SIG-M5 treated with dmso at 0.1 percent for 504 hours (cell line): ENCODE measurements at regions not wholly inside any gene's neighbourhood (a gene's known extent, or its start where the extent isn't known, plus 50 kb on each side); places are given as distances from the start of the nearest gene placed in this dataset.

ENCODE experiments used
- DNase-seq: peaks from one replicate; lab custom pipeline; 2025; ENCODE audit not compliant: unreplicated experiment; lab: John Stamatoyannopoulos, UW

DNA sequence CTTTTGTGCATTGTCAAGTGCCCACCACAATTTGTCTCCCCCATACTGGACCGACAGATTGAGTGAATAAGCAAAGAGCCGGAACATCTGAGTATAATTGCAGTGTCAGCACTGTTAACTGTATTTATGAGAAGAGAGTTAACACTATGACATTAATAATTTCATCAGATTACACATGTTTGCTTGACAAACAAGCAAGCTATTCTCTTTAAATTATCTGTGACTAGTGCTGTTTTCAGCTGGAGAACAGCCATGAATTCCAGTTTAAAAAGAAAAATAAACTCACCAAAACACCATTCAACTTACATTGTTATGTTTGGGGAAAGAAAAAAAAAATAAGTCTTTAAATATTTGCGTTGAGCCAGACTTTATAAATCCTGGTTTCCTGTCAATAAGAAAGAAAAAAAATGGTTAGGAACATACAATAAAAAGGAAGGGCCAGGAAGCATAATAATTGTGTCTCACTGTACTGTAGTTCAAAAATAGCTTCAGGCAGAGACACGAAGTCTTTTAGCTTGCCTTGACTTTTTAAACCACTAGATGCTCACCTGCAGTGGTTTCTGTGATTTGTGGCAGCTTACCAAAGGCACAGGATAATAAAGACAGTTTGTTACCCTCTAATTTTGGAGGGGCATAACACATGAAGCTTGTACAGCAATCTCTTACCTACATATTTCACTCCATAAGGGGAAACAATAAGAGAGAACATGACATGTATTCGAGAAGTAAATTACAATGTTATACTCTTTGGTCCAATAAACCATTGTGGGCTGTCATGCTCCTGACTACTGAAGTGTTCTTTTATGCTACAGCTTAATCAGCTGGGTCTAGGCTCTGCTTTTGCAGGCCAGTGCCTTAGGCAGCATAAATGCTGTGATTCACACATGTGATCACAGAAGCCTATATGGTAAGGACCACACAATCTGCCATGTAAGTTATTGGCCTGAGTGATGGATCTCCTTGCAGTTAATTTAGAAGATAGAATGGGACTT is 302.0 kb upstream of the ADGRL2 start:
- no peak for DNase-seq

DNA sequence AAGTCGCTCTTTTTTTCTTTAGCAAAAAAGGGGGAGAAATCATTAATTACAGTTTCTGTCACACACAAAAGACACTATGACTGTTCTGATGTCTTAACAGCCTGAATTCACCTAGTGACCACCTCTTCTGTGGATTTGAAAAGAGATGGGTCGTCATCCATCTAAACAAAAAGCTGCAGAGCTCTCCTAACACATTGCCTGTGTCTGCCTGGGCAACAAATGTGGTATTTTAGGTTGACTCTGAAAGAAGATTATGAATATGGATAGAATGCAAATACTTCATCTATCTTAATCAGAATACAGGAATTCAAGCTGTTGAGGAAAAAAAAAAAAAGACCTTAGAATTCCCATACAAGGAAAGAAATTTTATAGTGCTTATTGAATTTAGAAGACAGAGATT is 304.4 kb upstream of the ADGRL2 start:
- no peak for DNase-seq

DNA sequence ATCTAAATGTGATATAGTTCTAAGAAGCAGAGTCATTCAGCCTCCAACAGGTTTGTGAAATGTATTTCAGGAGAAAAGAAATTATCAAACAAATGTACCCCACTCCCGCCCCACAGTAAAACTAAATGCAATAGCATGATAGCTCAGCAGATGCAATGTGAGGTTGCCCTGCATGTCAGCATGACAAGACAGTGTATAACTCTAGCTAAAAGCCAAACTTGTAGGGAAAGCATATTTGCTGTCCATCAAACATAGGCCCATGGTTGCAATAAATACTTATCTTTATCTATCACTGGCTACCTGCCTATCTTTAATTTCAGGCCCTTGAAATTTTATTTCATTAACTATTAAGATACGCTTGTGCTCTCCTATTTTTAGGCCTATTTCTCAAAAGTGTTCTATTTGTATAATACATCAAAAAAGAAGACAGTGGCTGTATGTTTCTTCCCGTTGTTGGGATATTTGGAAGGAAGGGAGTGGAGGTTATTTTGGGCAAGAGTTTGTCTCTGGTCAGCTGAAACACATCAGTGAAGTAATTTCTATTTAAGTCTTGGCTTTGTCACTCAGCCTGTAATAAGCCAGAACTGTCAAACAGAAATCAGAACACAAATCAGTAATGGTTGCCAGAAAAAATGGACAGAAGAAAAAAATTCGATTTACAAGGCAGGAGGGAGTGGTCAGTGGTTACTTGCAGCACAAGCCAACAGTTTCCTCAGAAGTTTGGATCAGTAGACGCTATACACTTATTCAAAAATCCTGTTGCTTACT is 307.4 kb upstream of the ADGRL2 start:
- no peak for DNase-seq

DNA sequence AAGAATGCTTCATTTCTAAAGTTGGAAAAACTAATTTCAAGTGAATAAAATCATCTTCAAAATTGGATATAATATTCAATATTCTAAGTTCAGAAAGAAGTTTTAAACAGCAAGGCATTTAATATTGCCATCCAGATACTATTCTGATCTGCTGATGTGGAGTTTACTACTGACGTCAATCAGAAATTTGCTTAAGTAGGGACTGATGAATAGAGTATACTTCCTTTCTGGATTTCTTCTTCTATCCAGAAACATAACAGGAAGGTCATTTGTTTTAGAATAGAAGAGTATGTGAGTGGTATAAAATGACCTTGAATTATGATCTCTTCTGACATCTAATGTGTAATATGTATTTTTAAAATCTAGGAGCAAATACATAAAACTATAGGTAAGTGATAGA is 308.1 kb upstream of the ADGRL2 start:
- no peak for DNase-seq

DNA sequence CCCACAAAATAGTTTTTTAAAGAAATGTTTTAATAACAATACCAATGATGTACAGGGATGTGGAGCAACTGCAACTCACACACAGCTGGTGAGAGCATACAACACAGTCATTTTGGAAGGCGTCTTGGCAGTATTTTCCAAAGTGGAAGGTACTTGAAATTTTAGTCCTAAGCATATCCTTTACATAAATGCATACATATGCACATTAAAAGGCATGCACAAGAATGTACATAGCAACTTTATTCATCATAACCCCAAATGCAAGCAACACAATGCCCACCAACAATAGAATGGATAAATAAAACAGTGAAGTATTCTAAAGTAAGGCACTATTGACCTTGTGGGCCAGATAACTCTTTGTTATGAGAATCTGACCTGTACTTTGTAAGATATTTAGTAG is 310.1 kb upstream of the ADGRL2 start:
- DNase-seq, result no peak

DNA sequence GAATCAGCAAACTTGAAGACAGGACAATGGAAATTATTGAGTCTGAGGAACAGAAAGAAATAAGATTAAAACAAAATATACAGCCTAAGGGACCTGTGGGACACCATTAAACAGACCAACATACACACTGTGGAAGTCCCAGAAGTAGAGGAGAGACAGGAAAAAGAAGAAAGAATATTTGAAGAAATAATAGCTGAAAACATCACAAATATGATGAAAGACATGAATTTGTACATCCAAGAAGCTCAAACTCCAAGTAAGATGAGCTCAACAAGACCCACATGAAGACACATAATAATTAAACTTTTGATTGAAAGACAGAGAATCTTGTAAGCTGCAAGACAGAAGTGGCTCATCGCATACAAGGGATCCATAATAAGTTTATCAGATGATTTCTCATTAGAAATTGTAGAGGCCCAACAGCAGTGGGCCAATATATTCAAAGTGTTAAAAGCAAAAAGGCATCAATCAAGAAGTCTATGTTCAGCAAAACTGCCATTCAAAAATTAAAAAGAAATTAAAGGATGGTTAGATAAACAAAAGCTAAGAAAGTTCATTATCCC is 311.3 kb upstream of the ADGRL2 start:
- no peak for DNase-seq

DNA sequence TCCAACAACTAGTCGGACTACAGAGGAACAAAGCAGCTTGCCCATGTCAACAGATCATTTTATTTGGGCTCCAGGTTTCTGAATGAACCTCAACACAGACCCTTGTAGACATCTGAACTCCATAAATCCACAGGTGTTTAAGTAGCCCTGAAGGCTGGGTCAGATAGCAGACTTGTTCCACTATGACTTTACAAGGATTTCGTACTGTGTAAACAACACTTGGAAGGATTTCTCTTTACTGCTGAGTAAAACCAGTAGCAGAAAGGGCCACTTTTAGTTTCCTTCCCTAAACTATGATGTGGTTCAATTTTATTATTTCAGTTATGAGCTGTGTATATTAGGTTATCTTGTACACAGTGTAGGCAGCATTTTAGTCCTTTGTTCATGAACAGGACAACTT is 316.4 kb upstream of the ADGRL2 start:
- no peak for DNase-seq

DNA sequence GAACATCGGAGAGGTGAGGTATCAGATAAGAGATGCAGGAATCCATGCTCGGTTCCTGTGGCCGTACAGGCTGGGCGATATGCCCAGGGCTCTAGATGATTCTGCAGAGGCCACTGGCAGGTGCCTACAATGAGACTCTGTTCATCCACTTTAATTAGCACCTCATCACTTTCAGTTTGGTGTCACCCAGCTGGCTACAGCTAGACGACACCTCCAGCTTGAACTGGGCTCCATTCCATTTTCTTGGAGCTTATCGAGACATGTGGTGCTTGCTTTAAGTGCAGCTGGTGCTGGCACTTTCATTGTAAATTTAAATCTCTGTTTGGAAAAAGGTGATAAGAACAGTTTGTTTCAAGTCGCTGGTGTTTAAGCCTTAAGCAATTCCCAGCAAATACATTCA is 322.5 kb upstream of the ADGRL2 start:
- no peak for DNase-seq

DNA sequence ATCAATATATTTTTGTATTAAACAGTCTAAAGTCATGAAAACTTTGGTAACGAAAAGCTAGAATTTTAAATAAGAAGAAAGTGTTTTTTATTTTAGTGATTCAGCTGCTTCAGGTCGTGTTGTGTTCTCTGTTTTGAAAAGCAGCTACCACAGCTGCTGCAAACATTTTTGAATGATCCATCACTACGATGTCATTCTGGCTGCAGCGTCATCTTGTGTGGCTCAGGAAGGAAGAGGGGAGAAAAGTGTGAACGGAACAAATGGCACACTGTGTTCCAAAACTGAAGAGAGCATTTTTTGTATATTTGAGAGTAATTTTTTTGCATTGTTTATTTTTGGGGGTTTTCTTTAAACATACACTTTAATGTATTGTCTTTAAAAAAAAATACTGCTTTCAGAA is 323.0 kb upstream of the ADGRL2 start:
- DNase-seq, result no peak

DNA sequence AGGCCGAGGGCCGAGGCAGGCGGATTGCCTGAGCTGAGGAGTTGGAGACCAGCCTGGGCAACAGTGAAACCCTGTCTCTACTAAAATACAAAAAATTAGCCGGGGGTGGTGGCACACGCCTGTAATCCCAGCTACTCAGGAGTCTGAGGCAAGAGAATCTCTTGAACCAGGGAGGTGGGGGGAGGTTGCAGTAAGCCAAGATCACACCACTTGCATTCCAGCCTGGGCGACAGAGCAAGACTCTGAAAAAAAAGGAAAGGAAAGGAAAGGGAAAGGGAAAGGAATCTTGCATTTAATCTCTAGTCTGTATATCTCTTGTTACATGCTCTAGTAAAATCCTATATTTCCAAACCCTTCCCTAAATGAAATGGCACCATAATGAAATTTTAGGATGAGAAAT is 328.3 kb upstream of the ADGRL2 start:
- DNase-seq, result no peak

DNA sequence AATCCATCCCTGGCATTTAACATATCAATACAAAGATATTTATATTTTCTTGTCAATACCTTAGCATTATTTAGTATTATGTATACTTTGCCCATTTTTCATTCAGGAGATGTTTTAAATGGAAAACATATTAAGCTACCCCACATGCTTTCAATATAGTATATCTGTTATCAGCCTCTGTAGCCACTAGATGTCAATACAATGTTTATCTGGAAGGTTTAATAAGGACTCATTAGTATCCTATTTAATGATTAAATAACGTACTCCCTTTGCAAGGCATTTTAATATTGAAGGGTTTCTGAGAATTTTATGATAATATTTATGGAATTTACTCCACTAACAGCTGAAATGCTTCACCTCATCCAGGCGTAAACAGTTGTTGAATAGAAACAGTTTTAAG is 329.5 kb upstream of the ADGRL2 start:
- no peak for DNase-seq

DNA sequence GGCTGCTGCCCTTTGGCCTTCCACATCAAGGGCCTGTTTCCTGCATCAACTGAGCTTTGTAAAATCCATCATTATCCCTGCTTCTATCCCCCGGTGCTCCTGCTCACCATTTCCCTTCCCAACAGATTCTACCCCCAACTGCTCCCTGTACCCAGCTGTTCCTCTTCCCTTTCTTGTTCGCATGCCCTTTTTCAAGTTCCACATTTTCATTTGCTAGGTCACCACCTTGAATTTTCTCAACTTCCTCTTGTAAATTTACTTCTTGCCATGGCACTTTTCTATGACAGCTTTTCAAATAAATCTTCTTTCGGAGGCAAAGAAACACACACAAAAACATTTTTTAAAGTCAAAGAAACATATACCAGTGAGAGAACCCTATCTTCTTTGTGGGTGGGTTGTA is 330.5 kb upstream of the ADGRL2 start:
- no peak for DNase-seq

DNA sequence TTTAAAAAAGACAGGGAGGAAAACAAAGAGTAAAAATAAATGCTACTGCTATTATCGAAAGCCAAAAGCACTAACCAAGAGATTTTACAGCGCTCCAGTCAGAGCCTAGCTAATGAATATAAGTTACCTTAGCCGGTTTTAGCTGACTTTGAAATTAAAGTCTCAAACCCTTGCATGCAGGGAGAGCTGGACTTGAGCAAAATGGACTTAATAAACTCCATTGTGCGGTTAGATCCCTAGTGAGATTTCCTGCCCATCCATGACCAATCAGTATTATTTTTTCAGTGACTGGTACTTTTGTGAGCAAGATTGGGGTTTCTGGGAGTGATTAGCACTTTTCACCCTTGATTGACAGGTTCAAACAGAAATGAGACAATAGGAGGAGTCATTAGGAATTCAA is 333.4 kb upstream of the ADGRL2 start:
- no peak for DNase-seq

DNA sequence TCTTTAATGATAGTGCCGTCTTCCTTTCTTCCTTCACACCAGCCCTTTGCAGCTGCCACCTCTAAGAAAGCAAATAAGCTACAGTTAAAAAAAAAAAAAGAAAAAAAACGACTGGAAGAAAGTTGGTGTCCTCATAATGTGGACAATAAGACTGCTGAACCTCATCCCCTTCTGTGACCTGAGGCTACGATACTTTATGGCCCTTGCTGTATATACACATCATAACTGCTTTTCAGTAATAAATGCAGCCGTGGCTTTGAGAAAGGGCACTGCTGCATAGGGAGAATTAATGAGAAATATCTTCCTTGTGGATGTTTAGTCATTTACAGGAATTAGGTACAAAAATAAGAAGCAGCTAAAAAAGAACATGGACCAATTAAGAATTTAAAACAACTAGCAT is 333.8 kb upstream of the ADGRL2 start:
- DNase-seq, result no peak

DNA sequence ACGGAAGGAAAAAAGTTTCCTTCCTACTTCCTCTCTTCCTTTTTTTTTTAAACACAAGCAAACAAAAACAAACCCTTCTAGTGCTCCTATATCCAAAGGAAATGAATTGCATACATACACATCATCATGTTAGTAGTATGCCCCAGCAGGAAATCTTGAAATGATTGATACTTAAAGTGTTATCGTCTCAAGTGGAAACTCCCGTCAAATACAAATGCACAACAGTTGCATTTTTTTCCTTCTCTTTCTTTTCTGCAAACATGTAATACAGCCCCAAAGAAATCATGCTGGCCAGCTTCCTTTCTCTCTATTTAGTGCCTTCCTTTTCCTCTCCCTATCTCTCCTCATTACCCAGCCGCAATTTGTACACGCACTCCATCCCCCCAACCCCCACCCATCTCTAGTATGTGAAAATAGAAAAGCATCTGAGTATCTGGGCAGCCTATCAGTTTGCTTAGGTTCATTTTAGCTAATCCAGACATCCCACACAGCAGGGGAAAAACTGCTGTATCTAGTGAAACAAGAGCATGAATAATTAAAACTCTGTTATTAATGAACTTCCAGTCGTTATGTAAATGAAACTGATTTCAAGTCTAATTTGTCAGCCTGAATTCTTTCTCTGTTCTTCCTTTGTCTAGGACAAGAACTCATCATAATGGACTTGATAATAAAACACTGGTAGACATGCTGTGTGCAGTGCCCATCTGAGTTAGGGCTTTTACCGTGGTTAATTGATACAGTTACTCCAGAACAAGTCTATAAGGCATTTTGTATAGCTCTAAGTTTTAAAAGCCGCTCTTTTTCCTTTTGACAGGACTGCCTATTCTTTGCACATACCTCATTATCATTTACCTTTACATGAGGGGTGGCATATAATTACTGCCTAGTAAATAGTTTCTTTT is 336.5 kb upstream of the ADGRL2 start:
- DNase-seq, result no peak

DNA sequence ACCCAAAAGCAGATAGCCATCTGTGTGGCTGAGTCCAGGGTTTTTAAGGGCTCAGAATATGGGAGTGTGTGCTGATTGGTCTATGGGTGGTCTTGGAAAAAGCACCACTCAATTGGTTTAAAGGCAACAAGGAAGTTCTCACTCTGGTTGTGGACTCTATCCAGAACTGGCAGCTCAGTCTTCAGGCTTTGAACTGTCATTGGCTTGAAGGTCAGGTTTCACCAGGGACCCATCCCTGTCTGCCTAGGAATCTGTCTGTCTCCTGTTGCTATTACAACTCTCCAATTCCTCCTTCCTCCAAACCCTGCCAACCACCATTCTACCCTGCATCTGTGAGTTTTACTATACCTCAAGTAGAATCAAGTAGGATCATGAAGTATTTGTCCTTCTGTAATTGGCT is 341.7 kb upstream of the ADGRL2 start:
- DNase-seq, result no peak

DNA sequence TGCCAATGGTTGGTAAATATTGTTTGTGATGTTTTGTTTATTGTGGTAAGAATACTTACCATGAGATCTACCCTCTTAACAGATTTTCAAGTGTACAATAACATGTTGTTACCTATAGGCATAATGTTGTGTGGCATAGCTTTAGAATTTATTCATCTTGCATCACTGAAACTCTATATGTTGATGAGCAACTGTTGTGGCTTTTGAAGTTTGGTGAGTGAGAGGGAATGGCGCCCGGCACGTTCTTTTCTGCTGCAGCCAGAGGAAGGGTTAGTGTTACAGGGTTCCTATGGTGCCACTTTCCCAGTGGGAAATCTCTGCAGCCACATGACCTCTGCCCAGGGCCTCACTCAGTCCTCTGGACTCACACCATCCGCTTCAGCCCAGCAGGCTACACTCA is 342.5 kb upstream of the ADGRL2 start:
- no peak for DNase-seq

DNA sequence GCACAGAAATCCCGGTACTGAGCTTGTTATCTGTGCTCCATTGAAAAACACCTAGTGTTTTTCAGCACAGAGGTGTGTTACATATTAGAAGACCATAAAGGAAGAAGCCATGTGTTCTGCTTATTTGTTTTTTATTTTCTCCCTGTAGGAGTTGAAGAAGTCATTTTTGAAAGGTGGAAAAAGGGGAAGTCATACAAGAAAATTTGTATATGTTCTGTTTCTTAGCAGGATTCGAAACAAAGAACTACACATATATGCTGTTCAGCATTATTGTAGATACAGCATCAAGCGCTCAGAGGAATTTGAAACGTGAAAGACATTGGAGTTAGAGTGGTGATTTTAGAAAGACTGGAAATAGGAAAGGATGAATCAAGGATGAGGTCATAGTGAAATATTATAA is 345.3 kb upstream of the ADGRL2 start:
- no peak for DNase-seq

DNA sequence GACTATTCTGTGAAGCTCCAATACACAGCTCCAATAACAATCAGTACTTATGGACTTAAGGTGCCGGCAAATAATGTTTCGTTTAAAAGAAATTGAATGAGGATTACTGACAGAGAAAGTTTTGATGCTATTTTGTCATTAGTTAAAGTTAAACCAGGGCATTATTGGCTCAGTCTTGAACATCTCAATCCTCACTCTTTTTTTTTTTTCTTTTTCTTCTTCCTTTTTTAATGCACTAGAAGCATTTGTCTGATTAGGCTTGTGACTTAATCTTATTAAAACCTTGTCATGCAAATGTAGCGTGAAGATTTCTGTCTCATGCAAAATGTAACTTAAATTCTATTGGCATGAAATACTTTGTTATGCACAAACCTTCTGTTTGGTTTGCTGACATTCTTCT is 346.8 kb upstream of the ADGRL2 start:
- DNase-seq, result no peak

DNA sequence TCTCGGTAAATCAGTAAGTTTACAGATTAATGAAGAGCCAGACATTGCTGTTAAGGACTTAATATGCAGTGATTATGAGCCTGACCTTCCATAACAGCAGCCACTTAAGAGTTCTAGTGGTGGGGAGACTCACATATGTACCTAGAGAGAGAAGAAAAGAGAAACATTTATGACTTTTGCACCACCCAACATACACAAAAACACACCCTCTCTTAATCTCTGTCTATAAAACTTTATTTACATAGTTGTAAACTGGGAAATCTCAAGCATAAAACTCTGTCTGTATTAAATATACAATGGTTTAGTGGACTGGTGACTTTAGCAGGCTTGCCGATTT is 347.4 kb upstream of the ADGRL2 start:
- no peak for DNase-seq

DNA sequence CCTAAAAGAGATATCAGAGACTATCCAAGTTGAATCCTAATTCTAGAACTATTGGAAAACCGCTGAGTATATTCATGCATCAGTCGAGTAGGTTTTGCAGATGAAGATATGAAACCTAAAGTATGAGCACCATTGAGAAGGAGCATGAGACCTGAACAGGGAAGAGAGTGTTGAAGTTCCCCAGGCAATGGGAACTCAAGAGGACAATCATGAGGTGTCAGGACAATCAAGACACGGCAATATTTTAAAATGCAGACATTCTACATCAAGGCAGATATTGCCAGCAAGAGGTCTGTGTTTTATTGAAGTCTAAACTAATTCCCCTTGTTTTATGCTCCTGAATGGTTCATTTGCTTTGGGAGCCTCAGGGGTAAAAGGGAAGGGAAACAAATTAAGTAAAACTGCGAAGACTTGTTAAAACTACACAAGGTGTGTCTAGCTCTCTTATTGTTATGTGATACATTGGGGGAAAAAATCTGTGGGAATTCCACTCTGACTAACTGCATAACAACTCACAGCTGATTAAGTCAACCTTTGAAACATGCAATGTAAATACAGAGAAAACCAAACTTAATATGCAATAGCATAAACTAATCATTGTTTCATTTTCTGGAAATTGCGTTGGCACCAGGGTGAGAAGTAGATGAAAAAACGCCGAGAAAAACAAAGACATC is 347.9 kb upstream of the ADGRL2 start:
- no peak for DNase-seq
